ENCODE measurements at regions not wholly inside any gene's neighbourhood (a gene's known extent, or its start where the extent isn't known, plus 50 kb on each side); places are given as distances from the start of the nearest gene placed in this dataset.
"Not testable (repeated sequence)": the region's sequence is repeated elsewhere in the genome, so short reads cannot be mapped to it uniquely, and the experiment has no call there.

DNA sequence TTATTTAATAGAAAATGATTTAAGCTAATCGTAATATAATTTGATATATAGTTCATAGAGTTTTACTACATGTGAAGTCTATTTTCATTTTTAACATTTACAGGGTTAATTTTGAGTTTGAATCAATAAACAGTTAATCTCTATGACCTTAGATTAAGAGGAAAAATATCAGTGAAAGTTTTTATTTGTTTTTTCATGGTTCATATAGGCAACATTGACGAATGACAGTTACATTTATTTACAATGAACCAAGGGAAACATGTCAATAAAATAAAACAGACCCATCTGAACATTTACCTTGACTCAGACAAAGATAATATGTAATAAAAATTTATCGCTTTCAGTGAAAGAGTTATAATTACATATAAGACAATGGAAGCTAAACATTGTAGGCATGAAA, 346.6 kb upstream of the SLITRK5 start:
- DNase-seq (ENCODE audit: extremely low read depth, low read depth): no peak
- no peak for TF ChIP-seq CTCF (IDR thresholded peaks at IDR 0.05; ENCODE audit: low read depth, low read length)

GRCh38 chr13:87331178-87331577, 340.0 kb upstream of the SLITRK5 start:
- no peak for DNase-seq (ENCODE audit: extremely low read depth, low read depth)
- no peak for TF ChIP-seq CTCF (IDR thresholded peaks at IDR 0.05; ENCODE audit: low read depth, low read length)

DNA sequence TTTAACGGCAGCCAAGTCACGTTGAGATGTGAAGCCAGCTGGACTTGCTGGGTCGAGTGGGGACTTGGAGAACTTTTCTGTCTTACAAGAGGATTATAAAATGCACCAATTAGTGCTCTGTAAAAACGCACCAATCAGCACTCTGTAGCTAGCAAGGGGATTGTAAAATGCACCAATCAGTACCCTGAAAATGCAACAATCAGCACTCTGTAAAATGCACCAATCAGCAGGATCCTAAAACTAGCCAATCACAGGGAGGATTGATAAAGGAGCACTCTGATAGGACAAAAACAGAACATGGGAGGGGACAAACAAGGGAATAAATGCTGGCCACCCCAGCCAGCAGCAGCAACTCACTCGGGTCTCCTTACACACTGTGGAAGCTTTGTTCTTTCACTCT, 337.6 kb upstream of the SLITRK5 start:
- no peak for TF ChIP-seq CTCF (IDR thresholded peaks at IDR 0.05; ENCODE audit: low read depth, low read length)
- DNase-seq (ENCODE audit: extremely low read depth, low read depth): no peak

DNA sequence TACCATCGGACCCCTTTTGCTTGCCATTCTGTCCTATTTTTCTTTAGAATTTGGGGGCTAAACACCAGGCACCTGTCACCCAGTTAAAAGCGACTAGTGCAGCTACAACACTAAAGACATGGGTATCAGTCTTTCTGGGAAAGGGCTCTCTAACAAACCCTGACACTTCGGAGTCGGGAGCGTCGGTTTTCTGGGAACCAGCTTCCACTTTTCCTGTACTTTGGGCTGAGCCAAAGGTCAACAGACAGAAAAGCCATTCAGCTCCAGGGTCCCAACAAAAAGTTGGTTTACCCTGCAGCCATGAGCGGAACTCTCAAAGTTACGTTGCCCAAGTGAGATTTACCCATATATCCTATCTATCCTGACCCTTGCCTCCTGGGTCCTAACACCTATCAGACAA, 337.0 kb upstream of the SLITRK5 start:
- no peak for DNase-seq (ENCODE audit: extremely low read depth, low read depth)
- no peak for TF ChIP-seq CTCF (IDR thresholded peaks at IDR 0.05; ENCODE audit: low read depth, low read length)

GRCh38 chr13:87336346-87336889, 334.8 kb upstream of the SLITRK5 start:
- not testable (repeated sequence) for DNase-seq (ENCODE audit: extremely low read depth, low read depth)

DNA sequence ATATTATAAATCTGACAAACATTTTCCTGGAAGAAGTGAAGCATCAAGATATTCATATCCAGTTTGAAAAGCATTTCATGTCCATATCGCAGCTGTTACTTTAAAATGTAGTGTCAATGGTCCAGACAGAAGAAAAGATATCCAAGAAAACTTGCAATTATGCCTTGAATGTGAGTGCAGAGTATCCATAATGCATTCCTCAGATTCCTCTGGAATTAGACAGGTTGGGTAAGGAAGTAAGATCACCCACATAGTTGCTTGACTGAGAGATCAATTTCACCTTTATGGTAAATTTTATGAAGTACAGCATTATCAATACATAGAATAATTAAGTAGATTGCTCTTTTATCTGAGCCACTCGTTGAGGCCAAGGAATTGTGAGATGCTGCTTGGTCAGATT, 327.0 kb upstream of the SLITRK5 start:
- TF ChIP-seq CTCF (IDR thresholded peaks at IDR 0.05; ENCODE audit: low read depth, low read length): no peak
- DNase-seq (ENCODE audit: extremely low read depth, low read depth): no peak

GRCh38 chr13:87355451-87355850, 315.7 kb upstream of the SLITRK5 start:
- no peak for DNase-seq (ENCODE audit: extremely low read depth, low read depth)
- no peak for TF ChIP-seq CTCF (IDR thresholded peaks at IDR 0.05; ENCODE audit: low read depth, low read length)

GRCh38 chr13:87356314-87356713, 314.9 kb upstream of the SLITRK5 start:
- DNase-seq (ENCODE audit: extremely low read depth, low read depth): no peak
- TF ChIP-seq CTCF (IDR thresholded peaks at IDR 0.05; ENCODE audit: low read depth, low read length): no peak

Measured in AG09319 (cell line).